Parathyroid adenoma (tissue), 2 donors: ENCODE measurements at regions not wholly inside any gene's neighbourhood (a gene's known extent, or its start where the extent isn't known, plus 50 kb on each side); places are given as distances from the start of the nearest gene placed in this dataset.

Experiments used
- H2AFZ ChIP-seq: fragments of 300-600 bp; sonication (generic); one replicate; pipeline ENCODE4 v1.7.0; 2017; ENCODE audit warnings: antibody characterized with exemption, mild to moderate bottlenecking
- H3K27ac ChIP-seq: fragments of 300-600 bp; sonication (generic); one replicate; pipeline ENCODE4 v1.7.0; 2017
- H3K27me3 ChIP-seq: fragments of 300-600 bp; sonication (generic); one replicate; pipeline ENCODE4 v1.7.0; 2017; ENCODE audit warnings: low read length; ENCODE audit not compliant: control insufficient read depth, insufficient read depth
- H3K36me3 ChIP-seq: fragments of 300-600 bp; sonication (generic); one replicate; pipeline ENCODE4 v1.7.0; 2017; ENCODE audit warnings: low read length; ENCODE audit not compliant: control insufficient read depth, insufficient read depth
- H3K4me1 ChIP-seq: fragments of 300-600 bp; sonication (generic); one replicate; pipeline ENCODE4 v1.7.0; 2017; ENCODE audit warnings: control low read depth
- H3K4me2 ChIP-seq: fragments of 300-600 bp; sonication (generic); one replicate; pipeline ENCODE4 v1.7.0; 2017; ENCODE audit warnings: low read length
- H3K4me3 ChIP-seq: fragments of 300-600 bp; sonication (generic); one replicate; pipeline ENCODE4 v1.7.0; 2017; ENCODE audit warnings: low read depth, low read length
- H3K79me2 ChIP-seq: fragments of 300-600 bp; sonication (generic); one replicate; pipeline ENCODE4 v1.7.0; 2017; ENCODE audit warnings: control low read depth
- H3K9ac ChIP-seq: fragments of 300-600 bp; sonication (generic); one replicate; pipeline ENCODE4 v1.7.0; 2017; ENCODE audit warnings: mild to moderate bottlenecking
- H3K9me3 ChIP-seq: fragments of 300-600 bp; sonication (generic); one replicate; pipeline ENCODE4 v1.7.0; 2017; ENCODE audit warnings: low read length; ENCODE audit not compliant: control insufficient read depth
- TF ChIP-seq, protein P1 (sequence below): fragments of 300-600 bp; sonication (generic); IDR thresholded peaks from one replicate; pipeline ENCODE4 v1.7.0; 2017; ENCODE audit warnings: antibody characterized with exemption, mild to moderate bottlenecking
- donor health status: primary hyperparathyroidism.

DNA sequence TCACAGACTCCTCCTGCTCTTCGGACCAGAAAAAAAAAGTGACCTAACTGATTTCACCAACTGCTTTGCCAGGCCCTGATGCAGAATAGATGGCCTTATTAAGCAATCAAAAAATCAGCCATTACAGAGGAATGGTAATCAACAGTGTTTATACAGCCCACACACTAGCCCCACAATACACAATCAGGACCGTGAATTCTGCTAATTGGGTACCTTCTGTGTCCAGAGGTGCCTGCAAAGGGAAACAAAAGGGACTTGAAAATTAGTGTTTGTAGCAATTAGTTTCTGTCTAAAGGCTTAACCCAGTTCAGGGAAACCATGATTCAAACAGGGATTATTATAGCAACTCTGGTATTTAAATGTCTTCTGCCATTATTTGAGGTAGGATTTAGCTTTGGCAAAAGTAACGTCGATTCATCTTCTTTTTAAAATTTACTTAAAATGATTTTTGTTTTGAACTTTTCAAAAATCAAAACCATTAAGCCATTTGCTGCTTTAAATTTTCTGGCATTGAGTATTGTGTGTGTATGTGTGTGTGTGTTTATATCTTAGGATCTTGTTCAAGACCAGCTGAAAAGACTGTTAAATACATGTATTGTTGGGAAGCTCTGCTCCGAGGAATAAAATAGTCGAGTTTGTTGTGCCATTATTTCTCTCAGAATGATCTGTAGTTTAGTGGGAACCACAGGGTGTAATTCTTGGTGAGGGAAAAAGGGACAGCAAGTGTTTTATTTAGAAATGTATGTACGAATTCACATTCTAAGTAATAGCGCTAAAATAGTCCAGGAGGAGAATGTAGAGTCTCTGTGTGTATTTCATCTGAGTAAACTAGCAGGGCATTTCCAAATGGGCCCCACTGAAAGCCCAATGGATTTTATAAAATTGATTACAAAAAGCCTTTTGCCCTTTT lies 156.1 kb downstream of the PTCSC3 start:
- no peak overlapping the region for H3K9ac ChIP-seq
- H3K4me2 ChIP-seq: no peak overlapping the region
- TF ChIP-seq, protein P1, sequence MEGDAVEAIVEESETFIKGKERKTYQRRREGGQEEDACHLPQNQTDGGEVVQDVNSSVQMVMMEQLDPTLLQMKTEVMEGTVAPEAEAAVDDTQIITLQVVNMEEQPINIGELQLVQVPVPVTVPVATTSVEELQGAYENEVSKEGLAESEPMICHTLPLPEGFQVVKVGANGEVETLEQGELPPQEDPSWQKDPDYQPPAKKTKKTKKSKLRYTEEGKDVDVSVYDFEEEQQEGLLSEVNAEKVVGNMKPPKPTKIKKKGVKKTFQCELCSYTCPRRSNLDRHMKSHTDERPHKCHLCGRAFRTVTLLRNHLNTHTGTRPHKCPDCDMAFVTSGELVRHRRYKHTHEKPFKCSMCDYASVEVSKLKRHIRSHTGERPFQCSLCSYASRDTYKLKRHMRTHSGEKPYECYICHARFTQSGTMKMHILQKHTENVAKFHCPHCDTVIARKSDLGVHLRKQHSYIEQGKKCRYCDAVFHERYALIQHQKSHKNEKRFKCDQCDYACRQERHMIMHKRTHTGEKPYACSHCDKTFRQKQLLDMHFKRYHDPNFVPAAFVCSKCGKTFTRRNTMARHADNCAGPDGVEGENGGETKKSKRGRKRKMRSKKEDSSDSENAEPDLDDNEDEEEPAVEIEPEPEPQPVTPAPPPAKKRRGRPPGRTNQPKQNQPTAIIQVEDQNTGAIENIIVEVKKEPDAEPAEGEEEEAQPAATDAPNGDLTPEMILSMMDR: no peak
- no peak overlapping the region for H2AFZ ChIP-seq
- H3K27me3 ChIP-seq: no peaks in the 10 kb centered on the region
- no peaks in the 10 kb centered on the region for H3K4me1 ChIP-seq
- no peaks in the 10 kb centered on the region for H3K36me3 ChIP-seq
- H3K9me3 ChIP-seq: no peaks in the 10 kb centered on the region
- no peak overlapping the region for H3K4me3 ChIP-seq
- no peaks in the 10 kb centered on the region for H3K79me2 ChIP-seq
- no peak overlapping the region for H3K27ac ChIP-seq

DNA sequence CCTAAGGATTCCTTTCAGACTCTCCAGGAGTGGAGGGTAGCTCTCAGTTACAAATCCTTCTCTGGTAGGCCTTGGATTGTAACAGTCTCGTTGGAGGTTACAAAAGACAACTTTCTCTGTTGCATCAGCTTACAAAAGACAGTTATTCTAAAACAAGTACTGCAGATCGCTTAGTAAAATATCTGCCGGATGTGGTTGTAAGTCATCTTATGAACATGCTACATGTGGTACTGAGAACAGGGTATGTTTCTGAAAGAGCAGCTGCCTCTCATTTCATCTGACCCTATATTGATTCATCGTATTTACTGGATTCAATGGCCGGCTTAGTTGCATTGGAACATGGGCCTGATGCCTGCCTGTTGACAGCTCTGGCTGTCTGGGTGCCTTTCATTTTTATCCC lies 157.4 kb downstream of the PTCSC3 start:
- Histone ChIP-seq H3K9ac (no peak overlapping the region), H3K27ac (no peak overlapping the region)

GRCh38 chr14:36014236-36014635 lies 162.3 kb downstream of the PTCSC3 start:
- Histone ChIP-seq H2AFZ (no peak overlapping the region), H3K4me2 (no peak overlapping the region), H3K4me1 (no peaks in the 10 kb centered on the region), H3K27ac (no peak overlapping the region), H3K36me3 (no peaks in the 10 kb centered on the region), H3K79me2 (no peaks in the 10 kb centered on the region), H3K4me3 (no peak overlapping the region), H3K9me3 (no peaks in the 10 kb centered on the region), H3K9ac (no peak overlapping the region), H3K27me3 (no peaks in the 10 kb centered on the region)
- TF ChIP-seq, protein P1: no peak

More for the DNA sequence above, 157.4 kb downstream of the PTCSC3 start:
- H3K4me1 ChIP-seq: no peaks in the 10 kb centered on the region
- H3K79me2 ChIP-seq: no peaks in the 10 kb centered on the region
- H2AFZ ChIP-seq: no peak overlapping the region
- TF ChIP-seq, protein P1: no peak
- no peak overlapping the region for H3K4me3 ChIP-seq
- H3K36me3 ChIP-seq: no peaks in the 10 kb centered on the region
- H3K4me2 ChIP-seq: no peak overlapping the region
- no peaks in the 10 kb centered on the region for H3K9me3 ChIP-seq
- no peaks in the 10 kb centered on the region for H3K27me3 ChIP-seq

DNA sequence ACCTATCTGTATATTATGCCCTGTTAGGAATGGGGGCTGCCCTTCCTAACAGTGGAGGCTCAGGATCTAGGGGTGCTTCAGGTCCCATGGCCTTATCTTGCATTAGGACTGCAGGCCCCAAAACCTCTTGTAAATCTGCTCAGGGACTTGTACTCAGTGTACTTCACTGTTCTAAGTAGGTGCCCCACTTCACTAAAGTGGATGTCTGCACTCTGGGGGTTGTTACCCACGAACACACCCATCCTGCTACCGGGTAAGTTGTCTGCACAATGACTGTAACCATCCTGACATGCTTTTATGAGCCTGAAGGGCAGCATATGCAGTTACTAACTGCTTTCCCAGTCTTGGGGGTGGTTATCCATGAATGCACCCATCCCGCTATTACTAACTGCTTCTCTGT lies 163.0 kb downstream of the PTCSC3 start:
- H3K4me1 ChIP-seq: no peaks in the 10 kb centered on the region
- TF ChIP-seq, protein P1: no peak
- no peaks in the 10 kb centered on the region for H3K9me3 ChIP-seq
- H2AFZ ChIP-seq: no peak overlapping the region
- no peaks in the 10 kb centered on the region for H3K27me3 ChIP-seq
- no peak overlapping the region for H3K4me2 ChIP-seq
- H3K36me3 ChIP-seq: no peaks in the 10 kb centered on the region
- H3K9ac ChIP-seq: no peak overlapping the region
- no peak overlapping the region for H3K4me3 ChIP-seq
- no peak overlapping the region for H3K27ac ChIP-seq
- no peaks in the 10 kb centered on the region for H3K79me2 ChIP-seq

- H3K36me3 ChIP-seq: no peaks in the 10 kb centered on the region
- TF ChIP-seq, protein P1: no peak
- no peak overlapping the region for H3K27ac ChIP-seq
- no peaks in the 10 kb centered on the region for H3K79me2 ChIP-seq
- H3K27me3 ChIP-seq: no peaks in the 10 kb centered on the region
- H3K4me1 ChIP-seq: no peaks in the 10 kb centered on the region
- H3K9me3 ChIP-seq: no peaks in the 10 kb centered on the region
- no peak overlapping the region for H3K9ac ChIP-seq
- no peak overlapping the region for H2AFZ ChIP-seq
- no peak overlapping the region for H3K4me2 ChIP-seq
- H3K4me3 ChIP-seq: no peak overlapping the region
Measured at GRCh38 chr14:36012621-36013020, 163.9 kb downstream of the PTCSC3 start.
